ENCODE measurements at regions not wholly inside any gene's neighbourhood (a gene's known extent, or its start where the extent isn't known, plus 50 kb on each side); places are given as distances from the start of the nearest gene placed in this dataset.

- TF ChIP-seq CTCF (IDR thresholded peaks at IDR 0.05): no peak
- TF ChIP-seq POLR2A (IDR thresholded peaks at IDR 0.05): no peak
These were observed 63.7 kb upstream of the POU3F3 start for GRCh38 chr2:104790100-104790811.
